Heart left ventricle (tissue), 16 donors: ENCODE measurements at regions not wholly inside any gene's neighbourhood (a gene's known extent, or its start where the extent isn't known, plus 50 kb on each side); places are given as distances from the start of the nearest gene placed in this dataset.

ENCODE experiments used
- ATAC-seq, 4 donors: fragments of 200-7000 bp; cut with Tn5 transposase; one replicate each; pipeline ENCODE4 v1.9.1; 2020 to 2022; ENCODE audit warnings: moderate library complexity in 4 of 4, mild to moderate bottlenecking in 3 of 4, moderate number of reproducible peaks in 1 of 4
- DNase-seq, 5 donors: peaks; one replicate each; pipeline ENCODE4 v3.0.0-alpha.2; 2020
- H3K27ac ChIP-seq, 12 donors: fragments of 200-600 bp; sonication (generic) in 4 of 12; one replicate each; pipeline versions ENCODE4 v1.5.0 to v1.8.0; 2016 to 2022; ENCODE audit warnings: mild to moderate bottlenecking in 2 of 12
- H3K27me3 ChIP-seq, 9 donors: fragments of 200-600 bp; sonication (generic) in 2 of 9; one replicate each; pipeline versions ENCODE4 v1.5.1 to v1.8.0; 2016 to 2022; ENCODE audit warnings: mild to moderate bottlenecking in 3 of 9
- H3K36me3 ChIP-seq, 9 donors: fragments of 200-600 bp; sonication (generic) in 2 of 9; one replicate each; pipeline versions ENCODE4 v1.5.0 to v1.8.0; 2018 to 2022; ENCODE audit warnings: mild to moderate bottlenecking in 2 of 9
- H3K4me1 ChIP-seq, 12 donors: fragments of 200-600 bp; sonication (generic) in 4 of 12; one replicate each; pipeline versions ENCODE4 v1.5.0 to v1.8.0; 2016 to 2022; ENCODE audit warnings: mild to moderate bottlenecking in 3 of 12
- H3K4me3 ChIP-seq, 12 donors: fragments of 200-600 bp; sonication (generic) in 4 of 12; one replicate each; pipeline versions ENCODE4 v1.5.0 to v1.8.0; 2017 to 2022; ENCODE audit warnings: mild to moderate bottlenecking in 9 of 12, moderate library complexity in 4 of 12
- H3K9me3 ChIP-seq, 12 donors: fragments of 200-600 bp; sonication (generic) in 4 of 12; one replicate each; pipeline versions ENCODE4 v1.5.0 to v1.8.0; 2016 to 2022; ENCODE audit warnings: mild to moderate bottlenecking in 1 of 12
- CTCF ChIP-seq, 12 donors: fragments of 200-600 bp; sonication (generic) in 4 of 12; IDR thresholded peaks; one replicate each; pipeline versions ENCODE4 v1.5.0 to v1.8.0; 2018 to 2022; ENCODE audit warnings: antibody characterized with exemption in 12 of 12, mild to moderate bottlenecking in 5 of 12
- POLR2A ChIP-seq, 2 donors: fragments of 450-650 bp; IDR thresholded peaks; one replicate each; pipeline ENCODE4 v1.6.1; 2017; ENCODE audit warnings: antibody characterized with exemption in 2 of 2, mild to moderate bottlenecking in 2 of 2, moderate library complexity in 2 of 2
- WGBS, 4 donors: extraction: QIAGEN DNeasy Blood & Tissue Kit in 2 of 4; methylation state at CpG; one replicate each; pipeline versions ENCODE4 v1.1.5 to v1.1.7; 2013 to 2018; 5-methylcytosine and 5-hydroxymethylcytosine counted together
- intact Hi-C, 10 donors: fragments of 100-400 bp; cut with DNase I; formaldehyde crosslinking; loops; one replicate each; pipeline versions ENCODE4 v1.11.1 to v1.14.2; 2022
- donor health status: ischemic (EF 13 %, LVEDD 7.1; RV severe dilation, severe dysfunction).
- donor health status: healthy with polysubstance abuse.
- donor health status: DM: no; HTN: yes; CAD: no.
- donor health status: DM: no; HTN: no; CAD: no.
- donor health status: ischemic (EF 25% LVEDD 6.9; RV normal size, moderate dysfunction).
- donor health status: ischemic (EF 25% LVEDD 5.7; RV mildly dilated, moderate dysfunction).
- donor health status: healthy.
- donor health status: DM: yes; HTN: yes; CAD: no.
- donor health status: ischemic (EF 35%, LVEDD 5.7; RV mildly dilated, moderate dysfunction).
- donor health status: nonischemic (EF 11% LVEDD 7.7; RV severe dilation, severe dysfunction).
- donor health status: DM: yes; HTN: yes; CAD: no.
- donor health status: PGD.
- donor health status: ischemic (EF 29% LVEDD 5.4; RV normal size, mild dysfunction).
- donor health status: nonischemic (EF 23%, LVEDD 6.1; RV moderate dilation, normal function).

GRCh38 chr7:145050415-145050814 lies 214.6 kb upstream of the TPK1 start:
- Histone ChIP-seq H3K4me3 (no peak overlapping the region), H3K9me3 (peaks cover 0 to 9% (median 0%) of the 10 kb centered on the region in 12 donors), H3K4me1 (no peaks in the 10 kb centered on the region), H3K27me3 (no peaks in the 10 kb centered on the region), H3K36me3 (no peaks in the 10 kb centered on the region), H3K27ac (no peak overlapping the region)
- no peak for ATAC-seq
- no peak for DNase-seq
- intact Hi-C loops = no loop called here
- 80 to 94% (median 89%) methylated on average over 1 of the region's 1 CpG for WGBS, 4 donors
- TF ChIP-seq CTCF (IDR thresholded peaks at IDR 0.05) (no peak), POLR2A (IDR thresholded peaks at IDR 0.05) (no peak)

- intact Hi-C loops = loop anchor here in 6 of 10 donors (5.0 to 10.0 kb wide), 3 partner anchors 1050 to 1058 kb away; no protein-coding TSS in a partner anchor
- H3K9me3 ChIP-seq = peaks cover 0 to 9% (median 0%) of the 10 kb centered on the region in 12 donors
- no peaks in the 10 kb centered on the region for H3K4me1 ChIP-seq
- 17 to 24% (median 18%) methylated on average over 5 of the region's 5 CpGs for WGBS, 4 donors
- no peaks in the 10 kb centered on the region for H3K27me3 ChIP-seq
- DNase-seq = no peak
- ATAC-seq = no peak
- H3K27ac ChIP-seq = no peak overlapping the region
- TF ChIP-seq CTCF (IDR thresholded peaks at IDR 0.05) (peak; percentile 53 to 84 (median 72)), POLR2A (IDR thresholded peaks at IDR 0.05) (no peak)
- no peak overlapping the region for H3K4me3 ChIP-seq
- no peaks in the 10 kb centered on the region for H3K36me3 ChIP-seq
These were observed 201.0 kb upstream of the TPK1 start for GRCh38 chr7:145036604-145037405.

- H3K27me3 ChIP-seq = no peaks in the 10 kb centered on the region
- H3K9me3 ChIP-seq = peaks cover 0 to 9% (median 0%) of the 10 kb centered on the region in 12 donors
- no peaks in the 10 kb centered on the region for H3K36me3 ChIP-seq
- TF ChIP-seq POLR2A (IDR thresholded peaks at IDR 0.05) = no peak
- TF ChIP-seq CTCF (IDR thresholded peaks at IDR 0.05) = no peak
- H3K27ac ChIP-seq = no peak overlapping the region
- WGBS, 4 donors = 47 to 66% (median 54%) methylated on average over 5 of the region's 5 CpGs
- no peaks in the 10 kb centered on the region for H3K4me1 ChIP-seq
- no peak overlapping the region for H3K4me3 ChIP-seq
- DNase-seq (no peak), ATAC-seq (no peak)
- intact Hi-C loops = loop anchor here in 2 of 10 donors (10.0 kb wide), 1 partner anchor 1064 kb away; no protein-coding TSS in a partner anchor
These were observed 195.3 kb upstream of the TPK1 start for GRCh38 chr7:145031162-145031561.

GRCh38 chr7:145030754-145031153 lies 194.9 kb upstream of the TPK1 start:
- ATAC-seq (no peak), DNase-seq (no peak)
- Histone ChIP-seq H3K27ac (no peak overlapping the region), H3K36me3 (no peaks in the 10 kb centered on the region), H3K27me3 (no peaks in the 10 kb centered on the region), H3K4me1 (no peaks in the 10 kb centered on the region), H3K9me3 (peaks cover 0 to 9% (median 0%) of the 10 kb centered on the region in 12 donors), H3K4me3 (no peak overlapping the region)
- intact Hi-C loops = loop anchor here in 2 of 10 donors (10.0 kb wide), 1 partner anchor 1064 kb away; no protein-coding TSS in a partner anchor
- 84 to 90% (median 88%) methylated on average over 5 of the region's 5 CpGs for WGBS, 4 donors
- no peak for TF ChIP-seq POLR2A (IDR thresholded peaks at IDR 0.05)
- TF ChIP-seq CTCF (IDR thresholded peaks at IDR 0.05) = no peak
